Tibial artery (tissue), 4 donors: ENCODE measurements at regions not wholly inside any gene's neighbourhood (a gene's known extent, or its start where the extent isn't known, plus 50 kb on each side); places are given as distances from the start of the nearest gene placed in this dataset.

Experiments used
- DNase-seq, 2 donors: peaks; one replicate each; pipeline ENCODE4 v3.0.0-alpha.2; 2019
- H3K27ac ChIP-seq, 2 donors: fragments of 200-600 bp; sonication (generic) in 1 of 2; 1 replicate in 1 of 2; 2 replicates in 1 of 2; pipeline ENCODE4 v1.5.1; 2018 to 2019; ENCODE audit warnings: mild to moderate bottlenecking in 1 of 2
- H3K27me3 ChIP-seq, 2 donors: fragments of 200-600 bp; sonication (generic) in 1 of 2; one replicate each; pipeline versions ENCODE4 v1.5.1 to v1.6.0; 2016 to 2019
- H3K36me3 ChIP-seq, 3 donors: fragments of 200-600 bp; sonication (generic) in 2 of 3; one replicate each; pipeline ENCODE4 v1.5.1; 2016 to 2019; ENCODE audit warnings: mild to moderate bottlenecking in 2 of 3
- H3K4me1 ChIP-seq, 4 donors: fragments of 200-600 bp; sonication (generic) in 2 of 4; 1 replicate in 3 of 4; 2 replicates in 1 of 4; pipeline ENCODE4 v1.5.1; 2016 to 2019
- H3K4me3 ChIP-seq, 2 donors: fragments of 200-600 bp; sonication (generic) in 1 of 2; 1 replicate in 1 of 2; 2 replicates in 1 of 2; pipeline ENCODE4 v1.5.1; 2018 to 2019; ENCODE audit warnings: mild to moderate bottlenecking in 2 of 2
- H3K9me3 ChIP-seq, 3 donors: fragments of 200-600 bp; sonication (generic) in 1 of 3; one replicate each; pipeline ENCODE4 v1.5.1; 2016 to 2019
- CTCF ChIP-seq, 2 experiments: fragments of 200-600 bp in 1 of 2; fragments of 450-650 bp in 1 of 2; IDR thresholded peaks; one replicate each; pipeline ENCODE4 v1.5.1; 2017 to 2019; ENCODE audit warnings: antibody characterized with exemption in 2 of 2, mild to moderate bottlenecking in 1 of 2, moderate library complexity in 1 of 2
- intact Hi-C: fragments of 100-400 bp; cut with DNase I; formaldehyde crosslinking; loops from one replicate; pipeline ENCODE4 v1.15.0; 2023; ENCODE audit warnings: low total_unique reads

- H3K9me3 ChIP-seq: no peaks in the 10 kb centered on the region
- intact Hi-C loops: no loop called here
- TF ChIP-seq CTCF (IDR thresholded peaks at IDR 0.05): no peak
- no peaks in the 10 kb centered on the region for H3K36me3 ChIP-seq
- no peak for DNase-seq
- no peaks in the 10 kb centered on the region for H3K27me3 ChIP-seq
- no peak overlapping the region for H3K4me3 ChIP-seq
- no peaks in the 10 kb centered on the region for H3K4me1 ChIP-seq
- H3K27ac ChIP-seq: no peak overlapping the region
Measured at GRCh38 chr5:29779141-29779540, 1414.3 kb upstream of the CDH6 start.

- Histone ChIP-seq H3K9me3 (no peaks in the 10 kb centered on the region), H3K4me3 (no peak overlapping the region), H3K36me3 (no peaks in the 10 kb centered on the region), H3K27ac (no peak overlapping the region), H3K27me3 (no peaks in the 10 kb centered on the region), H3K4me1 (no peaks in the 10 kb centered on the region)
- no peak for DNase-seq
- intact Hi-C loops: no loop called here
- TF ChIP-seq CTCF (IDR thresholded peaks at IDR 0.05): no peak
Measured at GRCh38 chr5:29777373-29777772, 1416.1 kb upstream of the CDH6 start.

- Histone ChIP-seq H3K27ac (no peak overlapping the region), H3K4me3 (no peak overlapping the region), H3K9me3 (no peaks in the 10 kb centered on the region), H3K4me1 (no peaks in the 10 kb centered on the region), H3K36me3 (no peaks in the 10 kb centered on the region), H3K27me3 (no peaks in the 10 kb centered on the region)
- intact Hi-C loops: no loop called here
- DNase-seq: no peak
- TF ChIP-seq CTCF (IDR thresholded peaks at IDR 0.05): no peak
Measured at GRCh38 chr5:29770936-29771335, 1422.5 kb upstream of the CDH6 start.

GRCh38 chr5:29769474-29769873, 1424.0 kb upstream of the CDH6 start:
- no peaks in the 10 kb centered on the region for H3K36me3 ChIP-seq
- intact Hi-C loops: no loop called here
- H3K27me3 ChIP-seq: no peaks in the 10 kb centered on the region
- no peak for DNase-seq
- no peak for TF ChIP-seq CTCF (IDR thresholded peaks at IDR 0.05)
- H3K4me3 ChIP-seq: no peak overlapping the region
- no peaks in the 10 kb centered on the region for H3K9me3 ChIP-seq
- no peak overlapping the region for H3K27ac ChIP-seq
- H3K4me1 ChIP-seq: no peaks in the 10 kb centered on the region

- intact Hi-C loops: no loop called here
- peaks cover 0 to 4% (median 0%) of the 10 kb centered on the region in 3 donors for H3K9me3 ChIP-seq
- no peaks in the 10 kb centered on the region for H3K36me3 ChIP-seq
- no peak for DNase-seq
- H3K4me1 ChIP-seq: no peaks in the 10 kb centered on the region
- H3K4me3 ChIP-seq: no peak overlapping the region
- no peak for TF ChIP-seq CTCF (IDR thresholded peaks at IDR 0.05)
- no peak overlapping the region for H3K27ac ChIP-seq
- H3K27me3 ChIP-seq: no peaks in the 10 kb centered on the region
Measured at GRCh38 chr5:29758986-29759421, 1434.5 kb upstream of the CDH6 start.

GRCh38 chr5:29750453-29750852, 1443.0 kb upstream of the CDH6 start:
- H3K27me3 ChIP-seq: no peaks in the 10 kb centered on the region
- H3K27ac ChIP-seq: no peak overlapping the region
- intact Hi-C loops: no loop called here
- no peak for DNase-seq
- peaks cover 0 to 4% (median 0%) of the 10 kb centered on the region in 3 donors for H3K9me3 ChIP-seq
- TF ChIP-seq CTCF (IDR thresholded peaks at IDR 0.05): no peak
- H3K4me1 ChIP-seq: no peaks in the 10 kb centered on the region
- no peaks in the 10 kb centered on the region for H3K36me3 ChIP-seq
- H3K4me3 ChIP-seq: no peak overlapping the region
